GM12892 (cell line): ENCODE measurements at regions not wholly inside any gene's neighbourhood (a gene's known extent, or its start where the extent isn't known, plus 50 kb on each side); places are given as distances from the start of the nearest gene placed in this dataset.

Experiments
- POLR2A ChIP-seq: IDR thresholded peaks from 2 replicates; pipeline ENCODE4 v1.6.1; 2011; ENCODE audit warnings: low read depth, low read length, control low read depth
- TAF1 ChIP-seq: IDR thresholded peaks from 2 replicates; pipeline ENCODE4 v1.6.1; 2011; ENCODE audit warnings: low read depth, mild to moderate bottlenecking, control low read depth, low read length, borderline replicate concordance

GRCh38 chr11:71130106-71130505 lies 122.3 kb downstream of the SHANK2 start:
- TF ChIP-seq TAF1 = no peak
- TF ChIP-seq POLR2A = no peak
